Urothelium cell line (cell line): ENCODE measurements at regions not wholly inside any gene's neighbourhood (a gene's known extent, or its start where the extent isn't known, plus 50 kb on each side); places are given as distances from the start of the nearest gene placed in this dataset.

ENCODE experiments used
- DNase-seq: peaks from one replicate; pipeline ENCODE4 v3.0.0; 2011; ENCODE audit warnings: low spot score, mixed read lengths
- FAIRE-seq: peaks from 2 replicates; lab custom pipeline; 2011; peaks lifted over from hg19 to GRCh38; lab: Jason Lieb, UNC

DNA sequence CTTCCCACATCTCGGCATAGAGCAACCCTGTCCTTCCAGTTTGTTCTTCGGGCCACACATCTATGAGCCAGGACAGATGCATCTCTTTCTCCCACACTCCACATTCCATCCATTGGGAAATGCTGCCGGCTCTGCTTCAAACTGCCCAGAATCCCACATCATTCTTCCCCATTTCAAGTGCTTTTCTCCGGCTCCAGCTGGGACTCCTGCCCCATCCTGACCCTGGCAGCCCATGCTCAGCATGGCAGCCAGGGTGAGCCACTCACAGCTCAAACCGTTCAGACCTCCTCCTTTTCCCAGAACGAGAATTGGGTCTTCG, 132.8 kb upstream of the SDK2 start:
- FAIRE-seq (peak; percentile 73), DNase-seq (no peak)

- peak; percentile 94 for FAIRE-seq
- no peak for DNase-seq
Observed at GRCh38 chr17:73782231-73782630, 138.0 kb upstream of the SDK2 start.

DNA sequence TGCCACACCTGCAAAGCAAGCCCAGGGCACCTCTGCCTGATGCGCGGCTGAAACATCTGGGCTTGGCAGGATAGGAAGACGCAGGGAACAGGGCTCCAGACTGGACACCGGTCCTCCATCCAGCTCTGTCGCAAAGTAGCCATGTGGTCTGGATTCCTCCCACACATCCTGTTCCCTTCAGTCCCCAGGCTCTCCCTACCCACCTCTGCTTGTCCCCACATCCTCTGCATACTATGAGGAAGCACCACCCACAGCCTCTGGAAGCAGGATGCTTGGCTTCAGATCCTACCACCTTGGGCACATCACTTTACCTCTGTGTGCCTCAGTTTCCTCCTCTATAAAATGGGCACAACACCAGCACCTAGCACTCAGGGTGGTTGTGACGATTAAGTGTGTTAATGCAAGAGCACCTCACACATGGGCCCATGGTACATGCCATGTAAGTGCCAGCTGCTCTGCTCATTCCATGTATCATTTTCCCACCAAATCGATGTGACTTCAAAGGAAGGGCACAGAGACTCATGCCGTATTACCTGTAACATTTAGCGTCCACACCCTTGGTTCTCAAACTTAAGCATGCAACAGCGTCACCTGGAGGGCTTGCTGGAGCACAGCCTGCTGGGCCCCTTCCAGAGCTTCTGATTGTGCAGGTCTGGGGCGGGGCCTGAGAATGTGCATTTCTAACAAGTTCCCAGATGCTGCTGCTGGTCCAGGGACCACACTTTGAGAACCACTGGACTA, 138.6 kb upstream of the SDK2 start:
- DNase-seq (no peak), FAIRE-seq (no peak)

- FAIRE-seq (no peak), DNase-seq (no peak)
Observed at GRCh38 chr17:73783382-73783766, 139.1 kb upstream of the SDK2 start.

- DNase-seq = no peak
- FAIRE-seq = no peak
Observed at GRCh38 chr17:73783945-73784603, 139.8 kb upstream of the SDK2 start.

DNA sequence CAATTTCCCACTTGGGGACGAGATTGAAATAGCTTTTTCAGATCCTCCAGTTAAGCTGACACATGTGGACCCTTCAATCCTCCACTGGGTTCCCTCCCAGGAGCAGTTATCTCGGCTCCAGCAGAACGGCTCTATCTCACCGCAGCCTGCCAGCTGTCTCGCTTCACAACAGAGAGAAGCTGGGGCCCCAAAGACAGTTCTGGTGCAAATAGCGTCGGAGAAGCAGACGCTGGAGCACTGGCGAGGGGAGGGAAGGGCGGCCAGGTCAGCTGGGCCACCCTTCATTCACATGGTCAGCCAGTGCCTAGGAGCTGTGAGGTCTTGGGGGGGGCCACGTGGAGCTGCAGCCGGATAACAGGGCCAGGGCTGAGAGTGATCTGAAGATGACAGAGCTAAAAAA, 141.3 kb upstream of the SDK2 start:
- FAIRE-seq (peak; percentile 79), DNase-seq (no peak)

GRCh38 chr17:73785958-73786743, 141.9 kb upstream of the SDK2 start:
- FAIRE-seq (no peak), DNase-seq (no peak)

- FAIRE-seq = no peak
Observed at GRCh38 chr17:73787076-73788059, 143.1 kb upstream of the SDK2 start.

DNA sequence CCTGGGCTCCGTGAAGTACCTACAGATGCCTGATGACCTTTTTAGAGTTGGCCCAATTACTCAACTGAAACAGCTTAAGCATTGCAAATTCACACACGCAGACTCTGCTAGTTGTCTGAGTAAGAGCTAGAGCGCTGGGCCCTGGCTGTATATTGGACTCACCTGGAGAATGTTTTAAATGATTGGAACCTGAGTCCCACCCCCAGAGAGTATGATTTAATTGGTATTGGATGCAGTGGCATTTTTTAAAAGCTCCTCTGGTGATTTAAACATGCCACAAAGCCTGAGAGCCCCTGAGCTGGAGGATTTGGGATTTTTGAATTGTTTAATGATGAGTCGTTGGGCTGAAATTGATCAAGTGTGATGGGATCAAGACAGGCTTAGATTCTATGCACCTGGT, 143.9 kb upstream of the SDK2 start:
- no peak for FAIRE-seq
- no peak for DNase-seq

More at GRCh38 chr17:73787076-73788059, 143.1 kb upstream of the SDK2 start:
- DNase-seq = no peak

- no peak for DNase-seq
- FAIRE-seq = no peak
Observed at GRCh38 chr17:73791121-73791520, 146.9 kb upstream of the SDK2 start.

GRCh38 chr17:73791631-73792030, 147.4 kb upstream of the SDK2 start:
- DNase-seq (no peak), FAIRE-seq (no peak)

DNA sequence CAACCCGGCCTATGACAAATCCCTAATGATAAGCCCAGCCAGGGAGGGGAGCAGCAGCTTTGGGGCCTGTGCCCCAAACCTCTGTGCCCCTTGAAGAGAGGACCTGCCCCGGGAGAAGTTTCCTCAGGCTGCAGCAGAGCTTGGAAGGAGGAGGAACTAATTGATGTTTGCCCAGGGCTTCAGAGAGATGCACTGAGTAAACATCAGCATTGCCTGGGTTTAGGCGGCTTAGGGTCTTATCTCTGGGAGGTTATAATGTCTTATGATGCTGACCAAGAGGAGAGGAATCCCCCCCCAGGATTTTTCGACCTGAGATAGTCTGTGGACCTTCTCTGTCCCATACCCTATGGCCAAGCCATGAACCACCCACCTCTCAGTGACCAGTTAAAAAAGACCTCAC, 148.7 kb upstream of the SDK2 start:
- FAIRE-seq (peak; percentile 61), DNase-seq (no peak)

GRCh38 chr17:73794336-73794735, 150.1 kb upstream of the SDK2 start:
- no peak for DNase-seq
- FAIRE-seq = no peak

- FAIRE-seq (no peak), DNase-seq (no peak)
Observed at GRCh38 chr17:73795730-73796129, 151.5 kb upstream of the SDK2 start.

- no peak for DNase-seq
- FAIRE-seq = peak; percentile 5
Observed at GRCh38 chr17:73797594-73798110, 153.4 kb upstream of the SDK2 start.

- DNase-seq = peak; percentile 91
Observed at GRCh38 chr17:73798111-73798748, 154.0 kb upstream of the SDK2 start.

GRCh38 chr17:73799096-73799495, 154.9 kb upstream of the SDK2 start:
- FAIRE-seq (peak; percentile 61), DNase-seq (no peak)

More at GRCh38 chr17:73798111-73798748, 154.0 kb upstream of the SDK2 start:
- FAIRE-seq = peak; percentile 95

DNA sequence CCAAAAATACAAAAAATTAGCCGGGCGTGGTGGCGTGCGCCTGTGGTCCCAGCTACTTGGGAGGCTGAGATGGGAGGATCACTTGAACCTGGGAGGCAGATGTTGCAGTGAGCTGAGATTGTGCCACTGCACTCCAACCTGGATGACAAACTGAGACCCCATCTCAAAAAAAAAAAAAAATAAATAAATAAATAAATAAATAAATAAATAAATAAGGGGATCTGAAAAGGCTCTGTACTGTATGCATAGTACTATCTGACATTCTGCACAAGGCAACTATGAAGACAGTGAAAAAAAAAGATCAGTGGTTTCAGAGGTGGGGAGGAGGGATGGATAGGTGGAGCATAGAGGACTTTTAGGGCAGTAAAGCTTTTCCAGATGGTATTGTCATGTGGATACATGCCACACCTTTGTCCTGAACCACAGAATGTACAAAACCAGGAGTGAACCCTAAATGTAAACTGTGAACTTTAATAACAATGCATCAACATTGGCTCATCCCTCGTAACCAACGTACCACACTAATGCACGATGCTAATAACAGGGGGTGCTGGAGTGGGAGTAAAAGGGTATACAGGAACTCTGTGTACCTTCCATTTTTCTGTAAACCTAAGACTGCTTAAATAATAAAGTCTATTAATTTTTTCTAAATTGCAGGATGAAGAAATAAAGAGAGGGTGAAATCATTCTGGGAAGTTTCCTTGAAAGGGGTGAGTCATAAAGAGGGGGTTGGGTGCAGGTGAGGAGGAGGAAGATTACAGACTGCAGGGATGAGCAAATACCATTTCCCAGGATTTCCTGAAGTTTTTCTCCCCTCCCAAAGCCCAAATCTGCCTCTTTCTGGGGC, 155.8 kb upstream of the SDK2 start:
- DNase-seq = peak; percentile 73
- FAIRE-seq = peak; percentile 88

GRCh38 chr17:73800893-73801292, 156.6 kb upstream of the SDK2 start:
- DNase-seq = no peak
- FAIRE-seq = no peak
